ENCODE measurements at regions not wholly inside any gene's neighbourhood (a gene's known extent, or its start where the extent isn't known, plus 50 kb on each side); places are given as distances from the start of the nearest gene placed in this dataset.

GRCh38 chr2:120522151-120522751, 176.3 kb downstream of the INHBB start:
- Histone ChIP-seq H3K27ac (ENCODE audit: low read depth, low read length, poor library complexity, severe bottlenecking) (no peak overlapping the region), H3F3A (ENCODE audit: insufficient read depth, low read length) (no peaks in the 10 kb centered on the region), H3K79me2 (ENCODE audit: insufficient read depth, low read length) (no peaks in the 10 kb centered on the region), H3K4me3 (ENCODE audit: low read depth, low read length, poor library complexity, severe bottlenecking) (no peak overlapping the region), H3K9me2 (ENCODE audit: low read depth, low read length) (no peaks in the 10 kb centered on the region), H3K27me3 (ENCODE audit: insufficient read depth, low read length) (no peaks in the 10 kb centered on the region; the same call in 1 of the 2 replicates), H3K36me3 (ENCODE audit: insufficient read depth, low read length) (no peaks in the 10 kb centered on the region), H4K20me1 (ENCODE audit: insufficient read depth, low read length) (no peaks in the 10 kb centered on the region), H3K9me3 (ENCODE audit: low read length) (no peaks in the 10 kb centered on the region), H3K4me1 (ENCODE audit: insufficient read depth, low read length, severe bottlenecking) (no peaks in the 10 kb centered on the region), H3K9ac (ENCODE audit: low read length) (no peak overlapping the region), H3K4me2 (ENCODE audit: low read length) (no peak overlapping the region), H2AFZ (ENCODE audit: low read length) (no peak overlapping the region)
- TF ChIP-seq EZH2 (IDR thresholded peaks at IDR 0.05; ENCODE audit: borderline replicate concordance, low read length) (no peak), CTCF (IDR thresholded peaks at IDR 0.05; ENCODE audit: low read length) (no peak)

GRCh38 chr2:120523766-120524165, 177.8 kb downstream of the INHBB start:
- no peak for TF ChIP-seq CTCF (IDR thresholded peaks at IDR 0.05; ENCODE audit: low read length)
- Histone ChIP-seq H3K9ac (ENCODE audit: low read length) (no peak overlapping the region), H3K9me2 (ENCODE audit: low read depth, low read length) (no peaks in the 10 kb centered on the region), H3K4me1 (ENCODE audit: insufficient read depth, low read length, severe bottlenecking) (no peaks in the 10 kb centered on the region), H3K27ac (ENCODE audit: low read depth, low read length, poor library complexity, severe bottlenecking) (no peak overlapping the region), H3K4me2 (ENCODE audit: low read length) (no peak overlapping the region), H3K9me3 (ENCODE audit: low read length) (no peaks in the 10 kb centered on the region), H3K27me3 (ENCODE audit: insufficient read depth, low read length) (peaks cover 1% of the 10 kb centered on the region; the same call in 1 of the 2 replicates), H3K4me3 (ENCODE audit: low read depth, low read length, poor library complexity, severe bottlenecking) (no peak overlapping the region), H2AFZ (ENCODE audit: low read length) (no peak overlapping the region), H3K36me3 (ENCODE audit: insufficient read depth, low read length) (no peaks in the 10 kb centered on the region), H4K20me1 (ENCODE audit: insufficient read depth, low read length) (no peaks in the 10 kb centered on the region), H3F3A (ENCODE audit: insufficient read depth, low read length) (no peaks in the 10 kb centered on the region), H3K79me2 (ENCODE audit: insufficient read depth, low read length) (no peaks in the 10 kb centered on the region)

- Histone ChIP-seq H3K4me2 (ENCODE audit: low read length) (no peak overlapping the region), H3F3A (ENCODE audit: insufficient read depth, low read length) (no peaks in the 10 kb centered on the region), H3K9me3 (ENCODE audit: low read length) (no peaks in the 10 kb centered on the region), H3K27ac (ENCODE audit: low read depth, low read length, poor library complexity, severe bottlenecking) (no peak overlapping the region), H3K36me3 (ENCODE audit: insufficient read depth, low read length) (no peaks in the 10 kb centered on the region), H3K79me2 (ENCODE audit: insufficient read depth, low read length) (no peaks in the 10 kb centered on the region), H2AFZ (ENCODE audit: low read length) (no peak overlapping the region), H4K20me1 (ENCODE audit: insufficient read depth, low read length) (no peaks in the 10 kb centered on the region), H3K9me2 (ENCODE audit: low read depth, low read length) (no peaks in the 10 kb centered on the region), H3K4me1 (ENCODE audit: insufficient read depth, low read length, severe bottlenecking) (no peaks in the 10 kb centered on the region), H3K9ac (ENCODE audit: low read length) (no peak overlapping the region), H3K4me3 (ENCODE audit: low read depth, low read length, poor library complexity, severe bottlenecking) (no peak overlapping the region), H3K27me3 (ENCODE audit: insufficient read depth, low read length) (peaks cover 5% of the 10 kb centered on the region; the same call in 1 of the 2 replicates)
- no peak for TF ChIP-seq CTCF (IDR thresholded peaks at IDR 0.05; ENCODE audit: low read length)
- no peak for TF ChIP-seq EZH2 (IDR thresholded peaks at IDR 0.05; ENCODE audit: borderline replicate concordance, low read length)
Measured at GRCh38 chr2:120524174-120524573, 178.2 kb downstream of the INHBB start.

Data from OCI-LY1 (cell line).